ENCODE measurements at regions not wholly inside any gene's neighbourhood (a gene's known extent, or its start where the extent isn't known, plus 50 kb on each side); places are given as distances from the start of the nearest gene placed in this dataset.

DNA sequence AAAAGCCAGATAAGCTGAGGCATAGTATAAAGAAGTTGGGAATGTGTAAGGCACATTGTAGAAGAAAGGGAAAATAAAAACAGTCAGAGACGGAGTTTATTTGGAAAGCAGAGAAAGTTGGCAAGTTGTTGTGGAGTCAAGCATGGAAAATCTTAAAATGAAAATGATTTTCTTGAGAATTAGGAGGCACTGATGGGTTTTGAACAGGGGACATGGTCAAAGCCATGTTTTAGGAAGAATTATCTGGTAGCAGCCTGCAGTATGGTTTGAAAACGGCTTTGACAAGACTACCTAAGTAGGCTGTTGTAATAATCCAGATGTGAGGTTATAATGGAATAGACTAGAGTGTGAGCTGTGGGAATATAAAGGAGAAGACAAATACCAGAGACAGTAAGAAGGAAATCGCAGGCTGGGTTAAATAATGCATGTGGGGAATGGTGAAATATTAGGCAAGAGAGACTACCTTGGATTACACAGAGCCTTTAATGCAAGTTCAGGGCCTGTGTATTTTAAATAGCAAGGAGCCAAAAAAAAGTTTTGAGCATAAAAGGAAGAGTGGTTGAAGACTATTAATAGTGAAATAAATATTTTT lies 130.4 kb upstream of the MEOX2 start:
- TF ChIP-seq EZH2 (IDR thresholded peaks at IDR 0.05; ENCODE audit: borderline replicate concordance, low read length): no peak
- TF ChIP-seq, protein P1, sequence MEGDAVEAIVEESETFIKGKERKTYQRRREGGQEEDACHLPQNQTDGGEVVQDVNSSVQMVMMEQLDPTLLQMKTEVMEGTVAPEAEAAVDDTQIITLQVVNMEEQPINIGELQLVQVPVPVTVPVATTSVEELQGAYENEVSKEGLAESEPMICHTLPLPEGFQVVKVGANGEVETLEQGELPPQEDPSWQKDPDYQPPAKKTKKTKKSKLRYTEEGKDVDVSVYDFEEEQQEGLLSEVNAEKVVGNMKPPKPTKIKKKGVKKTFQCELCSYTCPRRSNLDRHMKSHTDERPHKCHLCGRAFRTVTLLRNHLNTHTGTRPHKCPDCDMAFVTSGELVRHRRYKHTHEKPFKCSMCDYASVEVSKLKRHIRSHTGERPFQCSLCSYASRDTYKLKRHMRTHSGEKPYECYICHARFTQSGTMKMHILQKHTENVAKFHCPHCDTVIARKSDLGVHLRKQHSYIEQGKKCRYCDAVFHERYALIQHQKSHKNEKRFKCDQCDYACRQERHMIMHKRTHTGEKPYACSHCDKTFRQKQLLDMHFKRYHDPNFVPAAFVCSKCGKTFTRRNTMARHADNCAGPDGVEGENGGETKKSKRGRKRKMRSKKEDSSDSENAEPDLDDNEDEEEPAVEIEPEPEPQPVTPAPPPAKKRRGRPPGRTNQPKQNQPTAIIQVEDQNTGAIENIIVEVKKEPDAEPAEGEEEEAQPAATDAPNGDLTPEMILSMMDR (conservative IDR thresholded peaks at IDR 0.05 in 1 of 2, IDR thresholded peaks at IDR 0.05 in 1 of 2; ENCODE audit: extremely low read depth in 1 of 2, insufficient read depth in 1 of 2, low read depth in 1 of 2, low read length in 2 of 2): no peak
